AG09309 (cell line): ENCODE measurements at regions not wholly inside any gene's neighbourhood (a gene's known extent, or its start where the extent isn't known, plus 50 kb on each side); places are given as distances from the start of the nearest gene placed in this dataset.

Source experiments
- DNase-seq: peaks from one replicate; pipeline ENCODE4 v3.0.0-alpha.2; 2010; ENCODE audit warnings: low read depth
- H3K4me3 ChIP-seq: 2 replicates; pipeline ENCODE4 v1.5.1; 2011; ENCODE audit warnings: mild to moderate bottlenecking, low read depth, low read length, moderate library complexity; ENCODE audit not compliant: control insufficient read depth
- TF ChIP-seq, protein P1 (sequence below): IDR thresholded peaks from 2 replicates; pipeline ENCODE4 v1.5.1; 2011; ENCODE audit warnings: mild to moderate bottlenecking, low read depth, low read length, inconsistent platforms; ENCODE audit not compliant: insufficient read depth, control insufficient read depth; ENCODE audit errors: missing control alignments

DNA sequence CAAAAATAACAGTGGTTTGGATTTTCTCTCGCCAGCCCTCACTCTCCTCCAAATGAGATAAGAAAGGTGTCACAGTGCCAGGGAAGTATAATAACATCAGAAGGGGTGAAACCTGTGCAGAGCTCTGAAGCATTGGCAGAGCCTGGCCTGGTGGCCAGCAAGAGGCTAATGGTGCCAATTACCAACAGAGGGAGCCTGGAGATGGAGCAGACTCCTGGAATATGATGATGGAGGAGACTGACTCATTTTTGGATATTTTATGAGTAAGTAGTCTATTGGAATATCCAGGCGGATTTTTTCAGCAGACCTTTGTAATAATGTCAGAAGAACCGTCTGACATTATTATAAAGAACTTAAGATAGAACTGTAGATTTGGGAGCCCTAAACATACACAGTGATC, 442.6 kb upstream of the MARCKS start:
- no peak overlapping the region for H3K4me3 ChIP-seq
- TF ChIP-seq, protein P1, sequence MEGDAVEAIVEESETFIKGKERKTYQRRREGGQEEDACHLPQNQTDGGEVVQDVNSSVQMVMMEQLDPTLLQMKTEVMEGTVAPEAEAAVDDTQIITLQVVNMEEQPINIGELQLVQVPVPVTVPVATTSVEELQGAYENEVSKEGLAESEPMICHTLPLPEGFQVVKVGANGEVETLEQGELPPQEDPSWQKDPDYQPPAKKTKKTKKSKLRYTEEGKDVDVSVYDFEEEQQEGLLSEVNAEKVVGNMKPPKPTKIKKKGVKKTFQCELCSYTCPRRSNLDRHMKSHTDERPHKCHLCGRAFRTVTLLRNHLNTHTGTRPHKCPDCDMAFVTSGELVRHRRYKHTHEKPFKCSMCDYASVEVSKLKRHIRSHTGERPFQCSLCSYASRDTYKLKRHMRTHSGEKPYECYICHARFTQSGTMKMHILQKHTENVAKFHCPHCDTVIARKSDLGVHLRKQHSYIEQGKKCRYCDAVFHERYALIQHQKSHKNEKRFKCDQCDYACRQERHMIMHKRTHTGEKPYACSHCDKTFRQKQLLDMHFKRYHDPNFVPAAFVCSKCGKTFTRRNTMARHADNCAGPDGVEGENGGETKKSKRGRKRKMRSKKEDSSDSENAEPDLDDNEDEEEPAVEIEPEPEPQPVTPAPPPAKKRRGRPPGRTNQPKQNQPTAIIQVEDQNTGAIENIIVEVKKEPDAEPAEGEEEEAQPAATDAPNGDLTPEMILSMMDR, result peak; percentile 77
- peak; percentile 65 for DNase-seq

DNA sequence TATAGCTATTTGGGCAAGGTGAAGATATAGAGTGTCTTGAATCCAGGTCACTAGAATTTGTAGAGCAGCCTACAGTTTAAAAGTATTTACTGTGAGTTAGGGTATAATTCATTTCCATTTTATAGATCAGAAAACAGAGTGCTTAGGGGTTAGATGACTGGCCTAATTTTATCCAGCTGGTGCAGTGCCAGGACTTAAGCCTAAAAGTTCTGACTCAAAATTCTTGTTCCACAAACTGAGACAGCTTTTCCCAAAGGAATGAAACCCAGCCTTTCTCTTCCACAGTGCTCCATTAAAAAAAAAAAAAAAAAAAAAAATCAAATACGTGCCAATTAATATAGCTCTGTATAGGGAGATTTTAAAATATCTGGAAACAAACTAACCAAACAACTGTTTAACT, 441.0 kb upstream of the MARCKS start:
- H3K4me3 ChIP-seq, result no peak overlapping the region
- TF ChIP-seq, protein P1, result no peak
- peak; percentile 55 for DNase-seq

DNA sequence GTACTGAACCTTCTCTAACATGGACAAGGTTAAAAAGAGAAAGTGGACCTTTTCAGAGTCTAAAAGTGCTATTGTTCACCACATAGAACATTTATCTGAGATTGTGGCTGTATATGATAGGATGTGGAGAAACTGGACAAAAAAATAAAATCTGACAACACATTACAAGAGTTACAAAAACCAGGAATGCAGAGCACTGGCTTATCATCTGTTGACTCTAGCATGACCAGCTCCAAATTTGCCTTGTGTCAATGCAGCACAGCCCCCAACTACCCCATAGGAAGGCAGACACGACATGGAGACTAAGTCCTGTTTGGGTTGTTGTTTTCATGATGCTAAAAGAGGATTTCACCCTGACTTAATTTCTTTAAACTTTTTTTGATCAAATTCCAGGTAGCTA, 436.9 kb upstream of the MARCKS start:
- TF ChIP-seq, protein P1, result no peak
- H3K4me3 ChIP-seq, result no peak overlapping the region

DNA sequence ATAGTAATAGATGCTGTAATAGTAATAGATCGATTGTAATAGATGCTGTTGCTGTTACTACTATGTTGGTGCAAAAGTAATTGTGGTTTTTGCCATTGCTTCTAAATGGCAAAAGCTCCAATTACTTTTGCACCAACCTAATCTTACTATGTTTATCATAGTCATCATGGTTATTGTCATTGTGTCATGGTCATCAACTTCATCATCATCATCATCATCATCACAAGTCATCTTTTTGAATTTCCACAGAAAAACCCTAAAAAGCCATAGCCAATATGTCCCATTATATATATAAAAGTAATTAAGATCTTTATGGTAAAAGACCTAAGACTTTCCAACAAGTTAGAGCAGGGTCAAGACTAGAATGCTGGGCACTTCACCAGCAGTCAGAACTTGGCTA, 435.1 kb upstream of the MARCKS start:
- TF ChIP-seq, protein P1, result no peak
- no peak overlapping the region for H3K4me3 ChIP-seq
- DNase-seq, result no peak

More for the DNA sequence above, 436.9 kb upstream of the MARCKS start:
- no peak for DNase-seq

DNA sequence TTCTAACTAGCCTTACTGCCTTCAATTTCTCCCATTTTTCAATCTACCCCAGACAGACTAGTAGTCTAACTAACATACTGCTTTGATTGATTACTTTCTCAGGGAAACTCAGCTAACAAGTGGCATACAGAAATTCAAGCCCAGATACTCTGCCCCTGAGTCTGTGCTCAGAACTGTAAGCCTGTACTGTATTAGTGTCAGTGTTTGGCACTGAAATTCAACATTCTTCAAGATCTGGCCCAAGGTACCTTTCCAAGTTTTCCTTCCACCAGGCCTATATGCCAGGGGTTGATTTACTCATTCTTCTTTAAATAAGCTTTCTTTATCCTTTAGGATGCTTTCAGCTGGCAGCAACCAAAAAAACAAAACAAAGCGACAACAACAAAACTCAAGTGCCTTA, 433.2 kb upstream of the MARCKS start:
- TF ChIP-seq, protein P1, result no peak
- no peak for DNase-seq
- H3K4me3 ChIP-seq, result no peak overlapping the region

DNA sequence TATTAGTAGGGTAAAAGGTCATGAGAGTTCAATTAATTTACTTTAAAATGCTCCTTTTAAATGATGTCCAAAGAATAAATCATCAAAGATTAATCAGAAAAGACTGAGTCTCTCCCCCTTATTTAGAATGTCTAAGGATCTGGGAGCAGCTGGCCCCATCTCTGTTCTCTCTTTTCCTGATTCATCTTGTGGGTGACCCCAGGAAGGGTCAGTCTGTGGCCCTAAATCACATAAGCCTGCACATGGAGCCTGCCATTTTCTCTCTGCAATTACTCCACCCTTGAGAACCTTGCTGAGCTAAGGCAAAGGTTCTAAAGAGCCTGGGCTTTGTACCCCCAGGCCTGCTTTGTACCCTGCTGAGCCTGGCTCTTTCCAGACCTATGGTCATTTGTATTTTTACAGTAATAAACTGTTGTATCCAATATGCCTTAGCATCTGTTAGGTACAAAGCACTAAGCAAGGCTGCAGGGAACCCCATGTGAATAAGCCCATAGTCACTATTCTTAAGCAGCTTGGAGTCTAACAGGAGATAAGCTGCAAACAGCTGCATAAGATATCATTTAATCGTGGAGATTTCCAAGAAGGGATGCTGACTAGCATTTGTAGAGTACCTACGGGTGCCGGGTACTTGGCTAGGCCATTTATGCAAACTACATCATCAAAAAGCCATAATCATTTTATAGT, 431.0 kb upstream of the MARCKS start:
- TF ChIP-seq, protein P1, result no peak
- no peak overlapping the region for H3K4me3 ChIP-seq
- no peak for DNase-seq

DNA sequence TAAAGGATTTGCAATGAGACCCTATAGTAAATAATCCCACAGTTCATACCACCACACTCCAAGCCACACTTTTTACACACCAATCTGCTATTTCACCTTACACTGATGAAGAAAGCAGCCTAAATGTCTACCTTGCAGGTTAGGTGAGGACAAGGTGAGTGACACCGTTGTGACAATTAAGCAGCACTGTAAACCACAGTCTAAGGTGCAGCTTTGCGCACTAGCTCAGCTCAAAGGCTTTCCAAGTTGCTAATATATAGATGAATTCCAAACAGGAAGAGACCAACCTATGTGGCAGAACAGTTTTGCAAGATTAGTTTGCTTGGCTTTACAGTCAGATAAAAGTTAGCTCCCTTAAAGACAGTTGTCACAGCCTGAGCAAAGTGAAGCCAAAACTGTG, 429.5 kb upstream of the MARCKS start:
- no peak overlapping the region for H3K4me3 ChIP-seq
- no peak for DNase-seq
- TF ChIP-seq, protein P1, result no peak
